NCI-H2107 (cell line): ENCODE measurements at regions not wholly inside any gene's neighbourhood (a gene's known extent, or its start where the extent isn't known, plus 50 kb on each side); places are given as distances from the start of the nearest gene placed in this dataset.

Experiments used
- DNase-seq: peaks from one replicate; lab custom pipeline; 2025; lab: John Stamatoyannopoulos, UW

DNA sequence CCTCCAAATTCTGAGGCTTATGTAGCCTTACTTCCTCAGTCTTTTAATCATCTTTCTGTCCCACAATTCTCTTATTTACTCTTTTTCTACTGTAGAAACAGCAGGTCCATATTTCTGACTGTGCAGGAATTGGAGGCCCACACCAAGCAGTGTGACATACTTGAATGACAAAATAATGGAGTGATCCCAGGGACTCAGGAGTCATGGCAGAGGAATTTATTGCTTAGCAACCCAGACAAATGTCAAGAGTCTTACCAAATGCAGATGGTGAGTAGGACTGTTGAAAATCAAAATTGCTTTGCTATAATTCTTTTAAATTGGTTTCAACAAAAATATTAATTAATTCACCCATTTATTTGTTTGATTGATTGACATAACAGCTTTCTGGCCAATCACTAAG, 59.9 kb downstream of the HTR1B start:
- DNase-seq = no peak

DNA sequence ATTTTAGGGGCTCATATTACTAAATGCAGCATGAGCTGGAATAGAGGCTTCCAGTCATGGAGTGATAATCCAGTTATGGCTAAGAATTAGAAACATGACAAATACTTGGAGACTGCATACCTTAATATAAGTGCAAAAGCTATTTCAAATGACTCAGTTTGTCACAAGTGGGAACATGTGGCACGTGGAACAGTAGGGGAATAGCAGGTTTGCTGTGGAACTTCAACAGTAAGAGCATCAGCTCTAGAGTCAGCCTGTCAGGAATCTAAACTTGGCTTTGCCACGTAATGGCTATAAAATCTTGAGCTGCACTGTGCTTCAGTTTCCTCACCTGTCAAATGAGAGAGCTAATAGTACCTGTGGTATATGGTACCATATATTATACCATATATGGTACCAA, 62.1 kb downstream of the HTR1B start:
- no peak for DNase-seq

- DNase-seq = no peak
These were observed 65.7 kb downstream of the HTR1B start for GRCh38 chr6:77397561-77397960.

- no peak for DNase-seq
These were observed 73.9 kb downstream of the HTR1B start for GRCh38 chr6:77389402-77389801.

DNA sequence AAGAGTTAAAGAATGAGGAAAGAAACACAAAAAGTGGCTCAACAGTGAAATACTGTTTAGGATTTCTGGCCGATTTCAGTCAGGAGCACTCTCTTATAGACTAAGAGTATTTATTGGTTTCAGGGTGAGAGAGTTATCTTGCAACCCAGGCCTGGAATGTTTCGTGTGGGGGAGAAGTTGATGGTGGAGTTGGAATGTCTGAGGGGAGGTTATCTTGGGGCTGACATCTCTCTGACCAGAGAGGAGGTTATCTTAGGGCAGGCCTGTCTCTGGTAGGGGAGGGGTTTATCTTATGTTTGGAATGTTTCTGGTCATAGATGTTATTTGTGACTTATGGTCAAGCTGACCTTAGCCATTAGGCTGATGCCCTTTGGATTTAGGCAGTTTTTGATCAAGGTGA, 80.3 kb downstream of the HTR1B start:
- no peak for DNase-seq

- no peak for DNase-seq
These were observed 89.3 kb downstream of the HTR1B start for GRCh38 chr6:77373955-77374354.

DNA sequence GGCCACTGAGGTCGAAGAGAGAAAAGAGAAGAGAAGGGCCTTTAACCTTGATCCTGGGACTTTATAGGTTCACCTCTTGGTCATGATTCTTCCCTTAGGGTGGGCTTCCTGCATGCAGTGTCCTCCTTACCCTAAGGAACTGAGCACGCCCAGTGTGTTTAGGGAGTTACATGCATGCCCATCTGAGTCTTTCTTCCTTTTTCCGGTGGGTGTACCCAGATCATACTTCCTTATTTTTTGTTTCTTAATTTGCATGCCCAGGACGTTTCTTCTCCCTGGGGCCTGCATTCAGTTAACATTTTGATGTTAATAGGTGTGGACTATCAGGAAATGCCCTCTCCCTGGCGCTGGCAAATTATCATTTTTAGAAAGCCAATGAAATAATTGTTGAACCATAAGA, 91.5 kb downstream of the HTR1B start:
- DNase-seq = no peak

DNA sequence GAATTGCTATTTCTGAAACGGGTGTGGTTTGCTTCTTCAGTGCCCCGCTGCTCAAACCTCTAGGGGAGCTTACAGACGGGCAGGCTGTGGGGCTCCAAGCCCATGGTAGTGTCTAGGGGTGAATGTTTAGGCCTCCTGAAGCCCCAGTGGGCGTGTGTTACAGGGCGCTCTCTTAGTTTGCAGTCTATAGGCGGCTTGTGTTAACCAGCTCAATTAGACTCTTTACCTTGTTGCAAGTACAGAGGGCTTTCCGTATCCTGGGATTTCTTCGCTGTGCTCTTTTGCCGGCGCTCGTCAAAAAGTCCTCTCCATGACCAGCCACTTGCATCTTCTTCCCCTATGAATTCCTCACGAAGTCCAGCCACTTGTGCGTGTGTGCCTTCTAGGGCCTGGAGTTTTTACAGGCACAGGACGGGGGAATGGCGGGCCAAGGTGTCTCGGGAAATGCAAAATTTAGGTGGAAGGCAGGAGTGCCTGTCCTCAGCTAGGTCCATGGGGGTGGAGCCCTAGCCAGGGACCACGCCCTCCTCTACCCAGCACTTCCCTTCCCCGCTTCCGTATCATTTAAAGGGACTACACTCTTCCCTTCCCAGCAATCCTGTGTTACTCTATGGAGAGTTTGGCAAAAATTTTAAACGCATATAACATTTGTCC, 94.5 kb downstream of the HTR1B start:
- DNase-seq = no peak

- no peak for DNase-seq
These were observed 96.5 kb downstream of the HTR1B start for GRCh38 chr6:77366798-77367197.

GRCh38 chr6:77363702-77364101, 99.6 kb downstream of the HTR1B start:
- DNase-seq = no peak

GRCh38 chr6:77362055-77362454, 101.2 kb downstream of the HTR1B start:
- DNase-seq = no peak

DNA sequence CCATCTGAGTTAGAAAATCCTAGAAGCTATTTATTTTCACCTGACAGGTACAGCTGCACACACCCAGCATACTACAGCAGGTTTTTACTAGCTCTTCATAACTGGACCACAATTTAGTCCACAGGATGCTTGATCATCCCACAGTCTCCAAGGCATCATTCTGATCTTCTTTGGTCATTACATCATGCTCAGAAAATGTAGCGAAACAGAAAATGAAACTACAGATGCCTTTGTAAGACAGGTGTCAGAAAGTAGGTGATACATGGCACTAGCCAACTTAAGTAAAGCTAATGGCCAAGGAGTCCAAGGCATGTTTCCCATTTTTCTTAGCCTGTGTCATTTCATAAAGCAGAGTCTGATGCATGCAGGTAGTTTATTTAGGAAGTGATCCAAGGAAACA, 102.3 kb downstream of the HTR1B start:
- no peak for DNase-seq

- no peak for DNase-seq
These were observed 106.5 kb downstream of the HTR1B start for GRCh38 chr6:77356821-77357220.

- no peak for DNase-seq
These were observed 108.7 kb downstream of the HTR1B start for GRCh38 chr6:77354581-77354980.

DNA sequence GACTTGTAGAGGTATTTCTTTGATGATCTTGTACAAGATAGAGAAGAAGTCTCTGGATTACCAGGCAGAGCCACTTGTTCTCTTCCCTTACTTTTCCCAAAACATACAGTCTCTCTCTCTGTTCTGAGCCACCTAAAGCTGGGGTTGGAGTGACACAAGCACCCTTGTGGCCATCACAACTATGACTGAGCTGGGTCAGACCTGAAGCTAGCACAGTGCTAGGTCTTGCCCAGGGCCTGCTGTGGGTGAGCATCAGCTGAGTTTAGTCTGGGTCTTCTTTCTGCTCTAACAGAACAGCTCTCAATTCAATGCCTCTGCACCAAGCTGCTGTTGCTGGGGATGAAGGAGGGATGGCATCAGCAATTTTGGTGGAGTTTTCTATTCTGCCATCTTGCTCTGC, 110.2 kb downstream of the HTR1B start:
- DNase-seq = no peak

DNA sequence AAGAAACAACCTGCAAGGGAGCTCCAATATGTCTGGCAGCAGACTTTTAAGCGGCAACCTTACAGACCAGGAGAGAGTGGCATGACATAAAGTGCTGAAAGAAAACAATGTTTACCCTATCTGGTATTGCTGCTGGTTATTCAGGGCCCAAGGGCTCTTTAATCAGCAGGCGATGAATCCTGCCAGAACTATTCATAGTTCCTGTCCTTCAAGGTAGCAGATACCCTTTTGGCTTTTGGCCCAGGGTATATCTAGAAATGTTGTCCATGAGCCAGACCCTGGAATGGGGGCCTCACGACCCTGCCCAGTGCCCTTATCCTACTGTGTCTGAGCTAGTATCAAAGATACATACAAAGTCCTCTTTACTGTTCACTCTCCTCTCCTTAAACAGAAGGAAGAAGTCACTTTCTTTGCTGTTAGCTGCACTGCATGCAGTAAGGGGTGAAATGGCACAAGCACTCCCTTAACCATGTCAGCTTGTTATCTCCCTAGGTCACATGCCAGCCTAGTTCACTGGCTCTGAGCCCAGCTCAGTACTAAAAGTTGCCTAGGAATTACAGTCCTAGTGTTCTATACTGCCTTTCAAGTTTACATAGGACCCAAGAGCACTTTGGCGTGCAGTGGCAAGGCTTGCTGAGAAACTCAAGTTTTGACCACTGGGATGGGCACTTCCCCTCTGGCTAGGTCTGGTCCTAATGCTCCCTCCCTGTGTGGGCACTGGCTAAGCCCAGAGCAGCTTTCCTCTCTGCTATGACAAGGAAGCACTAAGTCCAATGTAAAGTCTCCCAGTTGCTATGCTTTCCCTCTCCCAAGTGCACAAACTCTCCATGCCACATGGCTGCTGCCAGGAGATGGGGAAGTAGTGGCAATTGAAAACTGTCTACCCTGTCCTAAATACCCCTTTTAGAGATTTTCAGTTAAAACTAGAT, 122.0 kb downstream of the HTR1B start:
- DNase-seq = no peak

DNA sequence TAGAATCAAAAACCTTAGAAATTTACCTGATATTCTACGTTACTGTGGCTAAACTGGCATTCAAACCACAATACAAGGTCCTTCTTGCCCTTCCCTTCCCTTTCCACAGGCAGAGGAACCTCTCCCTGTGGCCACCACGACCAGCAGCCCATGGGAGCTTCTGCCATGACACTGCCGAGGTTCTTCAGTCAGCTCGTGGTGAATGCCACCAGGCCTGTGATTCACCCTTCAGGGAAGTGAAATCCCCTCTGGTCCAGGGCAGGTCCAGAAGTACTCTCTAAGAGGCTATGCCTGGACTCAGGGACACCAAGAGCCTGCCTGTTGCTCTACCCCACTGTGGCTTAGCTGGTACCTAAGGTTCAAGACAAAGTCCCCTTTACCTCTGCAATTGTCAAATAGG, 123.0 kb downstream of the HTR1B start:
- DNase-seq = no peak

GRCh38 chr6:77339926-77340325, 123.4 kb downstream of the HTR1B start:
- DNase-seq = no peak

- DNase-seq = no peak
These were observed 125.9 kb downstream of the HTR1B start for GRCh38 chr6:77337392-77337791.

DNA sequence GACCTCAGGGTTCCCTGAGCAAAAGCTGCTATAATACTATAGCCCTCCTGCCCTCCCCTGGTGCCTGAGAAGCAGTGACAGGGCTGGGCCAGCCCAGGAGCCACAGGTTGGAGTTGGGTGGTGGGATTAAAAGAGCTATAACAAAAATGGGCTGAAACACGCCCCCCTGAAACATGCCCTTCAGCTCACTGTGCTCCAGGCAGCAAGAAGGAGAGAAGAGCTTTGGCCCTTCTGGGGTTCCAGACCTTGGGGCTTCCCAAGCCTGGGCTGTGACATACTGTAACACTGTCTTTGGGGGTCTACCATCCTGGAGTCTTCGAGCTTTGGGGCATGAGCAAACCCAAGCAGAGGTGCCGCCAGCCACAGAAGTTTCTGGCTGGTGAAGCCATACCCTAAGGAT, 129.2 kb downstream of the HTR1B start:
- no peak for DNase-seq

GRCh38 chr6:77332915-77333623, 130.2 kb downstream of the HTR1B start:
- DNase-seq = no peak

- DNase-seq = no peak
These were observed 136.6 kb downstream of the HTR1B start for GRCh38 chr6:77326711-77327110.

GRCh38 chr6:77326029-77326428, 137.3 kb downstream of the HTR1B start:
- DNase-seq = no peak
